ENCODE measurements at regions not wholly inside any gene's neighbourhood (a gene's known extent, or its start where the extent isn't known, plus 50 kb on each side); places are given as distances from the start of the nearest gene placed in this dataset.

DNA sequence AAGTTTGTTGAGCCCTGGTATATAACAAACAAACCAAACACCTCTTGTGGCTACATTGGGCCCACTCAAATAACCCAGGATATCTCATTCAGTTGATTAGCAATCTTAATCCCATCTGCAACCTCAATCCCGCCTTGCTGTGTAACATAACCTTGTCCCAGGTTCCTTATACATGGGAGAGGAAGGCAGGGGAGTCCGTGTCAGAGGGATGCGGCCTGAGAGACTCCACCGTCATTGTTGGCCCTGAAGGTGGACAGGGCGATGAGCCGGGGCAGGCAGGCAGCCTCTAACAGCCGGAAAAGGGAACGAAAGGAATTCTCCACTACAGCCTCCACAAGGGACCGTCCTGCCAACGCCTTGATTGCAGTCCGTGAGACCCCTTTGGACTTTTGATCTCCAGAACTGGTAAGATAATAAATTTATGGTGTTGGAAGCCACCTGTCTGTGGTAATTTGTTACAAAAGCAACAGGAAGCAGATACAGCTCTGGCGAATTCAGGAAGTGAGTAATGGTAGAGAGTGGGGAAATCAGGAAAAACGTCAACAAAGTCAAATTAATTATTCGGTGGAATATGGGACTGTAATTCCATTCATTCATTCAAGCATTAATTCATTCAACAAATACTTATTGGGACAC is 124.5 kb upstream of the SALL4 start:
- TF ChIP-seq RAD21 (conservative IDR thresholded peaks at IDR 0.05) (no peak), EZH2 (IDR thresholded peaks at IDR 0.05; ENCODE audit: borderline replicate concordance, insufficient read depth, low read length, poor library complexity, severe bottlenecking) (no peak), TAF1 (IDR thresholded peaks at IDR 0.05; ENCODE audit: low read depth) (no peak)
- TF ChIP-seq, protein P1, sequence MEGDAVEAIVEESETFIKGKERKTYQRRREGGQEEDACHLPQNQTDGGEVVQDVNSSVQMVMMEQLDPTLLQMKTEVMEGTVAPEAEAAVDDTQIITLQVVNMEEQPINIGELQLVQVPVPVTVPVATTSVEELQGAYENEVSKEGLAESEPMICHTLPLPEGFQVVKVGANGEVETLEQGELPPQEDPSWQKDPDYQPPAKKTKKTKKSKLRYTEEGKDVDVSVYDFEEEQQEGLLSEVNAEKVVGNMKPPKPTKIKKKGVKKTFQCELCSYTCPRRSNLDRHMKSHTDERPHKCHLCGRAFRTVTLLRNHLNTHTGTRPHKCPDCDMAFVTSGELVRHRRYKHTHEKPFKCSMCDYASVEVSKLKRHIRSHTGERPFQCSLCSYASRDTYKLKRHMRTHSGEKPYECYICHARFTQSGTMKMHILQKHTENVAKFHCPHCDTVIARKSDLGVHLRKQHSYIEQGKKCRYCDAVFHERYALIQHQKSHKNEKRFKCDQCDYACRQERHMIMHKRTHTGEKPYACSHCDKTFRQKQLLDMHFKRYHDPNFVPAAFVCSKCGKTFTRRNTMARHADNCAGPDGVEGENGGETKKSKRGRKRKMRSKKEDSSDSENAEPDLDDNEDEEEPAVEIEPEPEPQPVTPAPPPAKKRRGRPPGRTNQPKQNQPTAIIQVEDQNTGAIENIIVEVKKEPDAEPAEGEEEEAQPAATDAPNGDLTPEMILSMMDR (IDR thresholded peaks at IDR 0.05; ENCODE audit: poor library complexity, severe bottlenecking): no peak

Data from neural cell (in vitro differentiated cells).